CD4-positive, alpha-beta T cell treated with Interleukin-6 at 100 ng/mL for 8 hours (primary cell): ENCODE measurements at regions not wholly inside any gene's neighbourhood (a gene's known extent, or its start where the extent isn't known, plus 50 kb on each side); places are given as distances from the start of the nearest gene placed in this dataset.
"Not testable (repeated sequence)": the region's sequence is repeated elsewhere in the genome, so short reads cannot be mapped to it uniquely, and the experiment has no call there.

ENCODE experiments used
- DNase-seq: peaks from one replicate; pipeline ENCODE4 v3.0.0-alpha.2; 2020; ENCODE audit warnings: mixed read lengths, low spot score

DNA sequence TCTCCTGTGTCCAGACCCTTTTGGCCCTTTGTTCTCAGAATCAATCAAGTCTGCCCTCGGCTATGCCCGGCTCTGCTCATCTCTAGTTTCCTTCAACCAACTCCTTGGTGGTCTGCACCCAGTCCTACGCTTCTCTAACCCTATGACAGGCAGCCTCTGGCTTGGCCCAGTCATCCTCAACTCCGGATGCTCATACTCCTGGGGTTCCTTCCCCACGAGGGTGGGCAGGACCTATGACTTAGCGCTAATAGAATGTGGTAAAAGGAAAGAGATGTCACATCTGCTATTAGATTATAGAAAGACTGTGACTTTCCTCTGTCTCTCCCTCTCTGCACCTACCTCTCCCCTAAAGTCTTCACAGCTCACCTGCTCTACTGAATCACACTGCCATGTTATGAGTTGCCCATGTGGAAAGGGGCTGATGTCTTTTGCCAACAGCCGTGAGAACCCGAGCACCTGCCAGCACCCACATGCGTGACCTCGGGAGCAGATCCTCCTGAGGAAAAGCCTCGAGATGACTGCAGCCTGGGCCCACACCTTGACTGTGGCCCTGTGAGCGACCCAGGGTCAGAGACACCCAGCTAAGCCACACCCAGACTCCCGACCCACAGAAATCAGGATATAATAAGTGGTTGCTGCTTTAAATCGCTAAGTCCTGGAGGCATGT, 334.9 kb downstream of the GADD45G start:
- DNase-seq, result no peak

DNA sequence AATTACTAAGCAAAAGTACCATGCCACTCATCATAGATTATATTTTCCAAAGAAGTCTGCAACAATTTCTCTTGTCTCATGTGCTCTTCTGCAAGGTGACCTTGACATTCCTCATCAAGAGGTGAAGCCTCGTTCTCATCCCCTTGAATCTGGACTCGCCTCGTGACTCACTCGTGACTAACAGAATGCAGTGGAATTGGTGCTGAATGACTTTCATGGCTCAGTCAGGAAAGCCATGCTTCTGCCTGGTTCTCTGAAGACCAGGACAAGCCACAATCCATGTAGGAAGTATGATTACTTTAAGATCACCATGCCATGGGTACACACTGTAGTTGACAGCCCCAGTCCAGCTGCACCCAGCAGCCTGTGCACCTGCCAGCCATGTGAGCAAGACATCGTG, 335.8 kb downstream of the GADD45G start:
- no peak for DNase-seq

DNA sequence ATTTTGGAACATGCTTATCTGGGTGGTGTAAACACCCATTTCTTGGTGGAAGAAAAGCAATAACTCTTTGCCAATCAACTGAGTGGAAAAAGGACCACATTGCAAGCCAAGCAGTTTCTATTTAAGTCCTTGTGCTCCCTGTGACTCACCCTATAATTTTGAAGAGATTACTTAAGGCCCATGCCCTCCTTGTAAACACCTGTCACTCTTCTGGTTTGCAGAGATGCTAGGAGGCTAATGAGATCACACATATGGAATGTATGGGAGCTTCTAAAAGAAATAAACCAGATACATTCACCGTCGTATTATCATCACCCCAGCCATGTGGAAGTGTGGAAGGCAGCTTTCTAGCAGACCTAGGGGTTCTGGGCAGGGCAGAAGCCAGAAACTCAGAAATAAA, 337.1 kb downstream of the GADD45G start:
- DNase-seq, result no peak

DNA sequence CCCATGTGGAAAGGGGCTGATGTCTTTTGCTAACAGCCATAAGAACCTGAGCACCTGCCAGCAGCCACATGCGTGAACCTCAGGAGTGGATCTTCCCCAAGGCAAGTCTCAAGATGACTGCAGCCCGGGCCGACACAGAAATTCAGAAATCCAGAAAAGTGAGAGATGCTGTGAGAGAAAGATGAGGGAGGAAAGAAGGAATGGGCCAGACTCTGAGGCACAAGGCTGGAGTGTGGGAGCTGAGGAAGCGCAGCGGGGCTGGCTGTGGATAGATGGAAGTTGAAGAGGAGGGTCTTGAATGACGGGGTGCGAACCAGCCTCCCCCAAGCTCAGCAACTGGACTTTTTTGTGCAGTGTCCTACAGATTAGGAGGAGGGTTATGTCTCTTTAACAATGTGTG, 337.8 kb downstream of the GADD45G start:
- DNase-seq, result no peak

DNA sequence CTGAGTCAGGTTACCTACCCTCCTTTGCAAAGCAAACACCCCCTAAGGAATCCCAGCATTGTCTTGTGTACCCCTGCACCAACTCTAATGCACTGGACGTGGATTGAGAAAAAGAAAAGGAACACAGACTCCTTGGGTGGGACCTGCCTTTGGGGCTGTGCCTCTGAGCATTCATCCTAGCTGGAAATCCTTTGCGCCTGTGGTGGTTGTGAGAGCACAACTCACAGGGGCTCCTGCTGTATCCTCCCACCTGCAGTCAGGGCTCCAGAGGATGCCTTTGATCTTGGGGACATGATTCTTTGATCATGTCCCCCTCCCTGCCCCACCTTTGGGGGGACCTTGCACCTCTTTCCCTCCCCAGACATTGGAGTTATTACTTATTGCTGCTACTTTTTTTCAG, 338.5 kb downstream of the GADD45G start:
- no peak for DNase-seq

DNA sequence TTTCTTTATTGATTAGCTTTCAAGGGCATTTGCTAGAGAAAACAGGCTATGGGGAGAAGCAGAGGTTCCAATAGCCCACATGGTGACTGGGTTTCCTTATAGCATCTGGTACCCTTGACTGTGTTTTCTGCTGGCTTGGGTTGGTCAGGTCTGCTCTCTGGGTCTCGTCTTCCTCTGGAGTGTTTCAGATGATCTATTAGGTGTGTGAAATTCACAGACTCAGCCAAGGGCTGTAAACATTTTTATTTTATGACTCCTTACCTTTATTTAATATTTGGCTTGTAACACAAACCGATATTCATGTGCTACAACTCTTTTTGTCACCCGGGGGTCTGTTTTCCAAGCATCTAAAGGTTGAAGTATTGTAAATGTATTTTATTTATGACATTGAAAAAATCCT, 338.9 kb downstream of the GADD45G start:
- DNase-seq, result no peak

DNA sequence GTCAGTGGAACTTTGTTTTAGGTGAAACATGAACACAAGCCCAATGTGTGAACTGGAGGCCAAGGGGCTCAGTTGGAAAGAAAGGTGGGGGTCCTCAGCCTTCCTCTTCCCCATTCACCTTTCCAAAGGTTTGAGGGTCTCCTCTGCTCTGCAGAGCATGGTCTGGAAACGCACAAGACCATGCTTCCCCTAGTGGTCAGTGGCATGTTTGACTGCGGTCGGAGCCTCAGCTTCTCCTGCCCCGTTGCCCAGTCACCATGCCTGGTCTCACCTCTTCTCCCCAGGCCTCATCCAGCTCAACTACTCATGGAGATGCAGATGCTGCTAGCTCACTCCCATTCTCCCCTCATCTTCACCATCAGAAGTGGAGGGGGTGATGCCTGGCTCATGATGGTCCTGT, 340.3 kb downstream of the GADD45G start:
- DNase-seq, result no peak

DNA sequence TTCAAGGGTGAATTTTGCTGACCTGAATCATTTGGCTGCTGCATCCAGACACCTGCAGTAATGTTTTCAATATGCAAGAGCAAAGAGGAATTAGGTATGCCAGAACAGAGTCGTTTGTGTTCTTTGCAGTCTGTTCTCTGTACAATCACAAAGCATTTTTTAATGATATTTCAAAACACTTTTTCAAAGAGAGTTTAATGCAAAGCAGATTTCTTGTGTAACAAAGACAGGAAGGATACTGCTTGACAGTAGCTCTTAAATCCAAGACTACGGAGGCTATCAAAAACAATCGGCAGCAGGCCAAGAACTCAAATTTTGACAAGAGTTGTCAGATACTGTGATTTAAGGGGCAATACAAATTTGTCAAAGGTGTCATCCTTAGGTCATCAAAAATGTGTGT, 341.9 kb downstream of the GADD45G start:
- DNase-seq, result no peak

DNA sequence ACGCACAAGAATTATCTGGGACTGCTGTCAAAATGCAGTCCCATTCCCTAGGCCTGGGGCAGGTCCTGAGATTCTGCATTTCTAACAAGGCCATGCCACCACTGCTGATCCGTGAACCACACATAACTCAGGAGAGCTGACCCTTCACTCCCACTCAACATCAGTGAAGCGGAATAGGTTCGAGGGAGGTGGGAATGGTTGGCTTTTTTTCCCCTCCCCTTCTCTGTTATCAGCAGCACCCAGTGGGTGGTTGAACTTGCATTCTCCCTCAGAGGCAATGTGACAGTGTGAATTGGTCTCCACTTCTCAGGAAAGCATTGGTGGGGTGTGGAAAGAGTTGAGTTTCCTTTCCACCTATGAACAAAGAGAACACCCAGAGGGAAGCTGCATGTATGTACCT, 344.3 kb downstream of the GADD45G start:
- DNase-seq, result no peak

DNA sequence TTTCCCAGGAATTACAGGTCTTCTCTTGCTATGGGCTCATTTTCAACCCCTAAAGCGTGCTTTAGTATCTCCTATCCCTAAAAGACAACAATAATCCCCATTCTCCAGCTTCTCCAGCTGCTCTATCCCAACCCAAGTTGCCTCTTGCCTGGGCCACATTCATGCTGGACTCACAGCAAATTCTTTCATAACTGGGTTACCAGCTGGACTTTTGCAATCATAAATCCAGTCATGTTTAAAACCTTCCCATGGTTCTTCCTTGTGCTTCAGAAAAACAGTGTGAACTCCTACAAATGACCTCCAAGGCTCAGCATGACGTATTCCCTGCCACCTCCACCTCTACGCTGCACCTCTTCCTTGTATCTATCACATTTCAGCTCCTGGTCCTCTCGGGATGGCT, 346.9 kb downstream of the GADD45G start:
- DNase-seq, result no peak

DNA sequence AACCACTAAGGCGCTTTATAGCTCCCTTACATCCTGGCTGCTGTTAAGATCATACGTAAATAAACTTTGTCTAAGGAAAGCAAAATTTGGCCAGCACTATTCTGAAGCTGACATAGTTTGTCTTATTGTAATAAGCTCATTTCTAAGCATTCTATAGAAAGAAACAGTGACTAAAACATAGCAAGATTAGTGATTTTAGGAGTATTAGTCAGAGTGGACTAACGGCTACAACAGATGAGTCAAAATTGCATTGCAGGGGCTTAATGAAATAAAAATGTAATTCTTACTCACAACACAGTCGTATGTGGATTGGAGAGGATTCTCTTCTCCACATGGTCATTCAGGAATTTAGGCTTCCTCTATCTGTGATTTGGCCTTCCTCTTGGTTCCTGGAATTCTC, 347.6 kb downstream of the GADD45G start:
- DNase-seq, result no peak

DNA sequence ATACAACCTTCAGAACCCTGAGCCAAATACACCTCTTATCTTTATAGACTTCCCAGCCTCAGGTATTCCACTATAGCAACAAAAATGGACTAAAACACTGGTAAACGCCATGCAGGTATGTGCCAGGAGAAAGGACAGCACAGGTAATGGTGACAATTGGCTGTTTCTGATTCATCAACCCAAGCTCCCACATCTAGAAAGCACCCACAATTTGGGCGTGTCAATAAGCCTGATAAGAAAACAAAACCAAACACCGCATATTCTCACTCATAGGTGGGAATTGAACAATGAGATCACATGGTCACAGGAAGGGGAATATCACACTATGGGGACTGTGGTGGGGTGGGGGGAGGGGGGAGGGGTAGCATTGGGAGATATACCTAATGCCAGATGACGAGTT, 348.5 kb downstream of the GADD45G start:
- DNase-seq, result not testable (repeated sequence)

DNA sequence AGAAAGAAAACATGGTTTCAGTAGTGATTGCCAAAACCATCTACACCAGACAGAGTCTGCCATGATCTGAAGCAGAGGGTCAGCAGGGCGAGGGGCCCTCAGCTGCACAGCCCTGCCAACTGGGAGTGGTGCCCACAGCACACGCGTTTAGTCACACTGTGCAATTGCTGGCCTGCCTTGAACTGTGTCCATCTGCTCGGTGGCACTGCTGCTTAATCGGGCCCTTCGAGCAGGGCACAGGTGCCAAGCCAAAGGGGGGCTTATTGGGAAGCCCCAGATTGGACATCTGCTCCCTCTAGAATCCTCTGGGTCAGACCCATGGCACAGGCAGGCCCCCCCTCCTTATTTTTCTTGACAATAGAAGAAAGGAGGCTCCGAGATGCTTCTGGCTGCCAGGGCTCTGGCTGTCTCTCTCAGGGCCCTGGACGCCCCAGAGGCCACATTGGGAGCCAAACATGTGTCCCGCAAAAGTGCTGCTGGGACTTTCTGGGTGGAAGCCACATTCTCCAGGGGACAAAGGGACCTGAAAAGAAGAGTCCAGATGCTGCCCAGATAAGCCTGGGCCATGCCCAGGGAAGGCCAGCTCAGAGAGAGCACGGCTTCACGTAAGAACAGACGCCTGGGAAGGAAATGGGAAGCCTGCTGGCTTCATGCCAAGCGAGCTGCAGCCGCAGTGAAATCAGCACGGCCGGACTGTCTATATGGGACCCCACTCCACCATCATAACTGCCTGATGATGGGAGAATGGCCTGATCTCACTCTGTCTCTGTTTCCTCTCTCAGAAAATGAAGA, 349.2 kb downstream of the GADD45G start:
- no peak for DNase-seq

DNA sequence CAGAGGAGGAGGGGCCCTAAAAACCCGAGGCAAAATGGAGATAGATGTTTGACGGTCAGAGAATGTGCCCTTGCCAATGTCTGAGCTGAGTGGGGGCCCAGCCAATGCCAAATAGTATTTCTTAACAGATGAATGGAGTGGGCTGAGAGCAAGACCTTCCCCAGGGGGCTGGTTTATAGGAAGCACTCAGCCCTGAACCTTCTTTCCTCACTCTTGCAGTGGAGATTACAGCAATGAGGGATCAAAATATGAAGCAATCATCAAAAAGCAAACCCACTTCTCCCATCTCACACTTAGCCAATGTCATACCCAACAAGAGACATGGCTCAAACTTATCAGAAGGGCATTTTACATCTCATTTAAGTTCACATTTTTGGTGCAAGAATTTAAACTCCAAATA, 350.3 kb downstream of the GADD45G start:
- DNase-seq, result no peak

DNA sequence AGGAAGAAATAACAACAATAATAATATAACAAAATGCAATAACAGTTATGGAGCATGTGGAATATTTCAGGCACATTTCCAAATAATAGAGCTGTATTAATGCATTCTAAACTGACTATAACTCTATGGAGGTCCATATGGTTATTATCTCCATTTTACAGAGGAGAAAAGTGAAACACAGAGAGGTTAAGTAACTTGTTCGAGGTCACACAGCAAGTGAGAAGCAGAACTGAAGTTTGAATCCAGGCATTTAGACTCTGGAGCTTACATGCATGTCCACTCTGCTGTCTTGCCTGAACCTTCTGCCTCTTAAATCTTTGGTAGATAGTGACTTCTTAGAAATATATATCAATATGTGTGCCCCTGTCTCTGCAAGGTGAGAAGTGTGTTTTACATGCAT, 350.8 kb downstream of the GADD45G start:
- no peak for DNase-seq

DNA sequence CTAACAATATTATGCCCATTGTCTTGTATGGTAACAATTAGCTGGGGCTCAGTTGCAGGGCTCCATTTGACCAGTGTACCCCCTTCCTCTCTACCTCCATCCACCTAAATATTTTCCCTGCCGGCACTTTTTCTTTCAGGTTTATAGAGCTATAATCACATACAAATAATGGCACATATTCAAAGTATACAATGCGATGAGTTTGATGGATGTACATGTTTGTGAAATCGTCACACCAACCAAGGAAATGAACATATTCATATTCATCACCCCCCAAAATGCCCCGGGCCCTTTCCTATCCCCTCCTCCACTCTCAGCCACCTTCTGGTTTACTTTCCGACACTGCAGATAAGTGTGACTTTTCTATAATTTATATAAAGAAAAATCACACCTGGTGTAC, 351.5 kb downstream of the GADD45G start:
- DNase-seq, result no peak

DNA sequence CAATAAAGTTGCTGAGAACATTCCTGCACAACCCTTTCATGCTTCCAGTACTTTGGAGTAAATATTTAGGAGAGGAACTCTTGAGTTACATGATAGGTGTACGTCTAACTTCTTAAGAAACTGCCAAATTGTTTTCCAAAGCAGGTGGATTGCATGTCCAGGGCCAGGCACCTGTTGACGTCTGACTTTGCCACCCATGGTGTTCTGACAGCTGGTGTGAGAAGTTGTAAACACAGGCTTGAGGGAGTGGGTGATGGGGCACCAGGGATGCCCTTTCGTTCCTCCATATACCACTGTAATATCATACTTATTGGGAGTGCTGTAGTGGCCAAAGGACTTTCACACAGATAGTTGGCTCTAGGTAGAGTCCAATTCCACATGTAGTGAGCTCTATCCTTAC, 352.1 kb downstream of the GADD45G start:
- DNase-seq, result no peak

DNA sequence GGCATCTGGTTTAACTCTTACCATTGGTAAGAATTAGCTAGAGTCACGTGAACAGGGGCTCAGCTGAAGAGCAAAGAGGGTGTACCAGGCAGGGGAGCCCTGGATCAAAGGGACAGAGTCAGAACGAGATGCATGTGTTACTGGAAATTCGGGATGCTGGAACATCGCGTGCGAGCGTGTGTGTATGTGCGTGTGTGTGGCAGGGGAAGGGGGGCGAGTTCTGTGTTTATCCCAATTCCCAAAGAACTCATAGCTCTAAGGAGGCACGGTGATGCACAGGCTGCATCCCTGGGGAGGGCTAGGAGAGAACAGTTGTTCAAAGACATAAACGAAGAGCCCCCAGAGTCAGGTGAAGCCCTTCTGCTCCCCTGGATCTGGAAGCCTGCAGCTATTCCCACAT, 353.3 kb downstream of the GADD45G start:
- DNase-seq, result no peak

DNA sequence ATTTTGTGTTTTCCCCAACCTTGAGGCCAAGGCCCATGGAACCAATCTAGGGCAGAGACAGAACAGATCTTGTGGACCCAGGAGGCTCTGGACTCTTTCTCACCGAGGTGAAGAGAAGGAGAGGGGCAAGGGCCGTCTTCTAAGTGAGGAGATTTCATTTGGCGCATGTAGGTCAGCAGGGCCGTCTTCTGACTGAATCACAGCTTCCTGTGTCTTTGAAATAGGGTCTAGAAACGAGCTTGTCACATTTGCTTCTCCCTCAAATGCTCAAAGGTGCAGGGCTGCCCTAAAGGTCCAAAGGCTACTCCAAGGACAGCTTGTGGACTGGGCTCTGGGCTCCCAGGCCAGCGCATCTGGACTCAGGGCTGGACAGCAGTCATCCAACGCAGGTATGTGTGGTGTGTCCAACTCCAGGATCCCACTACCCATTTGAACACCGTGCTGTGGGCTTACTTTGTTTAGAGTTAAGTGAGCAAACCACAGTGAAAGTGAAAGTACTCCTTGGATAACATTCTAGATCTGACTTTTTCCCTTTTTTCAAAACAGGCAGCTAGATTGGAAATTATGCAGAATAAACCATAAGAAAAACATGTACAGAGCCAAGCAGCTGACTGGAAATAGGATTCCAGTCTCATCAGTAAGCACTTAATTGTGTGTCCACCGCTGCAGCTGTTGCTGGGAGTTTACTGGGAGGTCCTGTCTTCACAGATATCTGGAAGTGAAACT, 357.0 kb downstream of the GADD45G start:
- DNase-seq, result no peak

DNA sequence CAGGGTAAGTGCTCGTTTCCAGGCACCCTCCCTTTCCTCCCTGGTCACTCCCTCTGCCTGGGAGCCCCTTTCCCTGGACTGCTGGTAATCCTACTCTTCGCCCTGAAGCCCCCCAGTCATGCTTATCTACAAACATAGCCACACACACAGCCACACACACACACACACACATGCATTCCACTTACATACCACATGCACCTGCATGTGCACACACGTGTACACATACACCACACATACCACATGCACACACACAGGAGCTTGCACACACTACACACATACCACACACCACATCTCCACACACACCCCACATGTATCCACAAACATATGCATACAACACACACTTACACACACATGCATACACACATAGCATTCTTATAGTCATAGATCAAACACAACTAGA, 358.5 kb downstream of the GADD45G start:
- DNase-seq, result no peak

DNA sequence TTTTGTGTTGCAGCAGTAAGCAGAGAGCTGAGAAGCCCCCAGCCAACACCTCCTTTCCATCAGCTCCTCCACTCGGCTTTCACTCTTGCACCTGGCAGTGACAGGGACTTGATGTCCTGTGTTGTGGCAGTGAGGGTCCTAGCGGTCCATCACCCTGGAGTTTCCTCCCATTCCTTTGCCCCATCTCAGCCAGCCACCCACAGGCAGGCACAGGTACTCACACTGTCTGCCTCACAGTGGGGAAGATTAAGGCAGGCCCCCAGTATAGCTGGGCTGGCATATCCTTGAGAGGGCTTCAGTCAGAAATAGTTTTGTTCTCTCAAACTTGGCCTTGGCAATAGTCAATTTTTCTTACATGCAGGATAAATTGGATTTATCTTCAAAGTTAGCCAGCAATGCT, 362.7 kb downstream of the GADD45G start:
- DNase-seq, result no peak

DNA sequence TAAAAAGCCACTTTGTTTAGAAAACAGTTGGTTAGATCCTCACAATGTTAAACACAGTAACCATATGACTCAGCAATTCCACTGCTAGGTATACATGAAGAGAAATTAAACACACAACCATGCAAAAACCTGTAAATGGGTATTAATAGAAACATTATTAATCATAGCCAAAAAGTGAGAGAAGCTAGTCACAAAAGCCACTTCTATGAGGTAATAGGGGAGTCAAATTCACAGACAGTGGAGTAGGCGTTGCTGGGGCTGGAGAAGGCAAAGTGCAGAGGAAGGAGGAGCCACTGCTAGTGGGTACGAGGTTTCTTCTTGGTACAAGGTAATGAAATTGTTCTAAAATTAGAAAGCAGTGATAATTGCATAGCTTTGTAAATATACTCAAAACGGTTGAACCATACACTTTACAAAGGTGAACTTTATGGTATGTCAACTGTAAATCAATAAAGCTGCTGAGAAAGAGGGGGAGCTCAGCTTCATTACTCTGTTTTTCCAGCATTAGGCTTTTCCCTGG, 364.4 kb downstream of the GADD45G start:
- no peak for DNase-seq
